NT2/D1 (cell line): ENCODE measurements at regions not wholly inside any gene's neighbourhood (a gene's known extent, or its start where the extent isn't known, plus 50 kb on each side); places are given as distances from the start of the nearest gene placed in this dataset.

ENCODE experiments used
- SUZ12 ChIP-seq: IDR thresholded peaks from 2 replicates; pipeline ENCODE4 v1.6.1; 2011; ENCODE audit not compliant: insufficient read length, insufficient read depth; ENCODE audit errors: extremely low read depth
- YY1 ChIP-seq: IDR thresholded peaks from 2 replicates; pipeline ENCODE4 v1.6.1; 2011; ENCODE audit not compliant: insufficient read length, insufficient read depth
- ZNF274 ChIP-seq: IDR thresholded peaks from 2 replicates; pipeline ENCODE4 v1.6.1; 2011; ENCODE audit warnings: mild to moderate bottlenecking, low read depth, low read length

- TF ChIP-seq YY1, result no peak
- no peak for TF ChIP-seq ZNF274
- TF ChIP-seq SUZ12, result no peak
Observed at GRCh38 chr2:39948016-39948719, 169.1 kb upstream of the THUMPD2 start.
